GM23338 (cell line): ENCODE measurements at regions not wholly inside any gene's neighbourhood (a gene's known extent, or its start where the extent isn't known, plus 50 kb on each side); places are given as distances from the start of the nearest gene placed in this dataset.

ENCODE experiments used
- CREB1 ChIP-seq: fragments of 250-450 bp; sonication (Bioruptor Pico); IDR thresholded peaks from 2 replicates; pipeline ENCODE4 v1.5.0; 2020; ENCODE audit warnings: low read depth, mild to moderate bottlenecking, moderate library complexity
- CTCF ChIP-seq, 2 experiments: fragments of 200-600 bp in 1 of 2; sonication (generic) in 1 of 2; conservative IDR thresholded peaks; 2 replicates each; pipeline versions ENCODE4 v1.5.1 to v1.6.1; 2016 to 2017; ENCODE audit warnings: antibody characterized with exemption in 2 of 2, low read depth in 2 of 2, mild to moderate bottlenecking in 2 of 2, moderate library complexity in 1 of 2
- ETS1 ChIP-seq: IDR thresholded peaks from 2 replicates; pipeline ENCODE4 v1.6.1; 2016; ENCODE audit warnings: antibody characterized with exemption
- EZH2 ChIP-seq: fragments of 200-600 bp; sonication (generic); IDR thresholded peaks from one replicate; pipeline ENCODE4 v1.8.0; 2017; ENCODE audit warnings: antibody characterized with exemption, mild to moderate bottlenecking, low read depth; ENCODE audit not compliant: unreplicated experiment
- EZH2phosphoT487 ChIP-seq: fragments of 200-600 bp; sonication (generic); IDR thresholded peaks from one replicate; pipeline ENCODE4 v1.8.1; 2018; ENCODE audit warnings: antibody characterized with exemption; ENCODE audit not compliant: unreplicated experiment
- JUNB ChIP-seq: IDR thresholded peaks from one replicate; pipeline ENCODE4 v1.6.1; 2016; ENCODE audit warnings: antibody characterized with exemption; ENCODE audit not compliant: unreplicated experiment
- POLR2AphosphoS5 ChIP-seq: IDR thresholded peaks from 2 replicates; pipeline ENCODE4 v1.6.1; 2016; ENCODE audit warnings: antibody characterized with exemption, low read depth
- REST ChIP-seq: IDR thresholded peaks from one replicate; pipeline ENCODE4 v1.6.1; 2018; ENCODE audit warnings: antibody characterized with exemption; ENCODE audit not compliant: unreplicated experiment
- ZNF331 ChIP-seq: fragments of 250-450 bp; sonication (Bioruptor Pico); IDR thresholded peaks from 2 replicates; pipeline ENCODE4 v1.5.0; 2020; ENCODE audit warnings: low read depth, mild to moderate bottlenecking, moderate library complexity

GRCh38 chr16:48999508-48999907 is 282.1 kb downstream of the CBLN1 start:
- no peak for TF ChIP-seq ZNF331 (CRISPR knock-in tag)
- no peak for TF ChIP-seq CTCF (conservative IDR thresholded peaks at IDR 0.05; ENCODE audit: low read depth in 2 of 2)
- no peak for TF ChIP-seq EZH2phosphoT487
- no peak for TF ChIP-seq REST
- TF ChIP-seq CREB1 (CRISPR knock-in tag), result no peak
- TF ChIP-seq EZH2, result no peak
- TF ChIP-seq JUNB, result no peak
- TF ChIP-seq POLR2AphosphoS5, result no peak
- TF ChIP-seq ETS1, result no peak
